ENCODE measurements at regions not wholly inside any gene's neighbourhood (a gene's known extent, or its start where the extent isn't known, plus 50 kb on each side); places are given as distances from the start of the nearest gene placed in this dataset.

GRCh38 chr4:145389550-145389949 lies 92.1 kb upstream of the SMAD1 start:
- no peak for TF ChIP-seq ZNF70 (CRISPR knock-in tag; IDR thresholded peaks at IDR 0.05)
- TF ChIP-seq POU6F1 (CRISPR knock-in tag; IDR thresholded peaks at IDR 0.05; ENCODE audit: borderline replicate concordance, low read depth): no peak
- no peak for TF ChIP-seq CREB5 (CRISPR knock-in tag; IDR thresholded peaks at IDR 0.05; ENCODE audit: low read depth)
- TF ChIP-seq TCF4 (CRISPR knock-in tag; IDR thresholded peaks at IDR 0.05; ENCODE audit: borderline replicate concordance): no peak
- no peak for TF ChIP-seq ARNTL (CRISPR knock-in tag; IDR thresholded peaks at IDR 0.05; ENCODE audit: borderline replicate concordance, low read depth)

All from SK-N-SH treated with all-trans-retinoic acid at 6 μM for 48 hours (cell line).